NCI-H2107 treated with DMSO at 0.1 percent for 48 hours (cell line): ENCODE measurements at regions not wholly inside any gene's neighbourhood (a gene's known extent, or its start where the extent isn't known, plus 50 kb on each side); places are given as distances from the start of the nearest gene placed in this dataset.
"Not testable (repeated sequence)": the region's sequence is repeated elsewhere in the genome, so short reads cannot be mapped to it uniquely, and the experiment has no call there.

ENCODE experiments used
- DNase-seq: peaks from one replicate; lab custom pipeline; 2025; ENCODE audit not compliant: unreplicated experiment; lab: John Stamatoyannopoulos, UW

DNA sequence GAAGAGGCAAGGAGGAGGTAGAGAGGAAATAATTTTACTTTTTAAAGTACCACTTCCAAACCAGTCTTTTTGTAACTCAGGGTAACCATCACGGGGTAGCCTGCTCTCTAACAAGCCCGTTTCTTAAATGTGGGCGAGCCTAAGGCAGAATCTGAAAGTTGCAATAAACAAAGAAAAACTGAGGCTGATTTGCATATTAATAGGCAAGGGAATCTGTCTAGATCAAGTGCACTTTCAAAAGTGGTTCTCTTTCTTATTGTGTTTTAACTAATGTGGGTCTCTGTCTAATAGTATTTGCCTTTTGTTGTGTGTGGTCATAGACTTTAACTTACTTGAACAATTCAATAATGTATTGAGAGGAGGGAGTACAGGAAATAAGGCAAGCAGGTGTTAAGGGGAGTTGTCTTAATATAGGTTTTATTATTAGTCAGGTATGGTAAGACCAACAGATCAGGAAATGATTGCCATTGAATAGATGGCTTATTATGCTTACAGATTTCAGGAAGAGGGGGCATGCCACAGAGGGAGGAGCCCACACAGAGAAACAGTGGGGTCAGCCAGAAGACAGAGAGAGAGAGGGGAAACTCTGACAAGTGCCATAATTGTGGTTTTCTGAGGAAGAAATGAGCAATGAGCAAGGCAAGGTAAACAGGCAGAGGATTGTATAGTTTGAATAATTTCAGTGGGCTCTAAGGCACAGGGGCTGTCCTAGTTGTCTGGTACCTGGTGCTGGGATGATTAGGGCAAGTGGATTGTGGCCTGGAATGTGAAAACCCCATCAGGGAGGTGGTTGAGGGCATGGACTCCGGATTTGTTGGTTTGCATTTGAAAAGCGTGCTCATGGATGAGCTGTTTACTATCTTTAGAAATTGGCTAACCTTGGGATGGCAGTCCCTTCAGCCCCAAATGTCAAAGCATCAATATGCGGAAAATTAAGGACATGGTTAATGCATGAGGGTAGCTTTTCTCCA is 237.2 kb downstream of the TOX3 start:
- peak; percentile 58 for DNase-seq

DNA sequence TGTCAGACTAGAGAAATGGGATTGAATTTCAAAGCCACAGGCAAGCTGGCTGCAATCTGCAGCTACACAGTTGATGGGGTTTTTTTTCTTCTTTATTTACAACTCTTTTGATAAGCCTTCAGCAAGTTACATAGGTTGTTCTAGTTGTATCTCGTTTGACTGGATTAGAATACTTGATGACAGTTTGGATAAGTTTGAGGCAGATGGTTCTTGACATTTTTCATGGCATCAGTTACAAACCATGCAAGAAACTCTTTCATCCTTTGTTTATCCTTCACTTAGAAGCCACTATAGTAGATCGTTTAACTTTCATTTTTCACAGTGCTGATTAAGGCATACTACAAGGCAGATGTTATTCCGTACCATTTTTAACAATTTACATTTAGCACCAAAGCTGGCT is 238.9 kb downstream of the TOX3 start:
- peak; percentile 93 for DNase-seq

DNA sequence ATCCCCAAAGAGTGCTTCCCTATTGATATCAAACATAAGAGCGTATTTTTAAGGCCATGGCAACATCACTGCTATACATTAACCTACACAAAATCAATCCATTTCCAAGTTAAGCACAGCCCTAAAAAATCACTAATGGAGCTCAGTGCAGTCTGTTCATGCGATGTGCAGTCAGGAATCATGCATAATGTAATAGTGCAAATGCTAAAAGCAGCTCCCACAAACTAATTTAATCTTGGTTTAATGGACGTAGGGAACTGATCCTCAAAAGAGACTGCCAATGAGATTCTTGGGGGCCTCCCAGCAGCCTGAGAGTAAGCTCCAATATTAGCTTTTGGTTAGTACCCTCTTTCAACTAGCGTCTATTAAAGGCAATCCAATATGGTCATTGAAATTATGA is 245.9 kb downstream of the TOX3 start:
- no peak for DNase-seq

DNA sequence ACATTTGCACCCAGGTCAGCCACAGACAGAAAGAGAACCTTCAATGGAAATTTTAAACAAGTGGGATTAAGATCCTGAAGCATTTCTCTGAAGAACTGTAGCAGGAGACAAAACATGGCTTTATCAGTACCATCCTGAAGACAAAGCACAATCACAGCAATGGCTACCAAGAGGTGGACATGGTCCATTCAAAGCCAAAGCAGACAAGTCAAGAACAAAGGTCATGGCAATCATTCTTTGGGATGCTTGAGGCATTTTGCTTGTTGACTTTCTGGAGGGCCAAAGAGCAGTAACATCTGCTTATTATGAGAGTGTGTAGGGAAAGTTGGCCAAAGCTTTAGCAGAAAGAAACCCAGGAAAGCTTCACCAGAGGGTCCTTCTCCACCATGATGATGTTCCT is 248.2 kb downstream of the TOX3 start:
- no peak for DNase-seq

DNA sequence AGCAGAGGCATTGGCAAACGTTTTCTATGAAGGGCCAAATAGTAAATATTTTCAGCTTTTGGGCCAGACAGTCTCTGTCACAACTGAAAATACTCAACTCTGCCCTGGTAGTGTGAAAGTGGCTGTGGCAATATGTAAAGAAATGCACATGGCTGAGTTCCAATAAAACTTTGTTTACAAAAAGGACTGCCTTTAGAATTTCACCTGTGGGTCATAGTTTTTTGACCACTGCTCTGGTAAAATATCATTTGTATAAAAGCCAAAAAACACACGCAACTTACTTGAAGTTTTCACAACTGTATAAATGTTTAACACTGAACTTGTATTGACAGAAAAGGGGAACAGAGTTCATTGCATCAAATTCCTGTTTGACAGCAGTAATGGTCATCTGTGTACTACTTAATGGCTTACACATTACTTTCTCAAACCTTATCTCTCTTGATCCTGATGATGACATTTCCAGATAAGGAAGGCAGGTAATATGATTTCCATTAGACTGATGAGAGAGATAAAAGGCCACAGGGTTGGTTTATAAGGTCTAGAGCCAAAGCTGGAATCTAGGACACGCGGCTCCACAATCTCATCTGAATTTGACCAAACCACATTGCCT is 250.1 kb downstream of the TOX3 start:
- DNase-seq: not testable (repeated sequence)

DNA sequence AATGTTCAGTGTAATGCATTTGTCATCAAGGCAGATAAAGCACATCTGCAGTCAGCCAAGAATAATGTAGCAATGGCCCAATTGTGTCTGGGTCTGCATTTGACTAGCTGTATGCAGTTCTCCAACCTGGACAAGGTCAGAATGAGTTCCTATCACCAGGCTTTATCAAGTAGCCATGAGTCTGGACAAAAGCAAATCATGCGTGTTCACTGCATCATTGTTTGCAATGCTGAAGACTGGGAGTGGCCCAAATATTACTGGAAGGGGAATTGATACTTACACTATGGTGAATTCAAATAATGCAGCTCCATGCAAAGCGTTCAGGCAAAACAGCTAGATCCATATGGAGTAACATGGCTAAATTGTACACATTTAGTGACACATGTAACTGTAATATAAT is 250.9 kb downstream of the TOX3 start:
- DNase-seq: no peak

DNA sequence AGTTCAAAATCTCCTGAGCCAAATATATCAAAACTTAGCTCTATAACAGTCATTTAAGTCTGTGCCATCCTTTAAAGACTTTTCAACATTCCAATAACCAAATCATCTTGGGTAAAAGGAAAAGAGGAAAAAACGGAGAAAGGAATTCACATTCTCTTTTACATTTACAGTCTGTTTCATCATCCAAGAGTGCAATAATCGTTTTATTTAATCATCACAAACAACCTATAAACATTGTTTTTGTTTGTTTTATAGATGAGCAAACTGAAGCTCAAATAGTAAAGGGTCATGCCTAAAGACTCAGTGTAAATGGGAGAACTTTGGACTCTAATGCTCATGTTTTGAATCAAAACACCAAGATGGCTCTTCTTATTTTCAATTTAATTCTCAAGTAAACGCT is 252.3 kb downstream of the TOX3 start:
- DNase-seq: no peak

DNA sequence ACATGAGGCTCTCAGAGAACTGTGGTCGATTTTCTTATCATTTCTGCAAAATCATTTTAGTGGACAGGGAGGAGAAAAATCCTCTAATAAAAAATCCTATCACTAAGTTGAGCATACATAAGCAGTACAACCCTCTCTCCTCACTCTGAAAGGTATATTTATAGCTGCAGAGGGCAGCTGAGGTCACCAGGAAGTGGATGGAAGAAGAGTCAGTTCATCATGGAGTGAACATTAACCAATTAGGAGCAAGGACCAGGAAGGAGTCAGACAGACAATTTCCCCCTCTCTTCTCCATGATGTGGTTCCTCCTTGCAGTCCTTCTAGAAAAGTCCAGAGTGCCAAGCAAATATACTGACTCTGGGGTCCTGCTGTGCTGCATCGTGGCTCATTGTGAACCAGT is 253.7 kb downstream of the TOX3 start:
- no peak for DNase-seq

GRCh38 chr16:52283584-52284375 is 263.2 kb downstream of the TOX3 start:
- DNase-seq: no peak

- no peak for DNase-seq
Observed at GRCh38 chr16:52283018-52283417, 263.9 kb downstream of the TOX3 start.

DNA sequence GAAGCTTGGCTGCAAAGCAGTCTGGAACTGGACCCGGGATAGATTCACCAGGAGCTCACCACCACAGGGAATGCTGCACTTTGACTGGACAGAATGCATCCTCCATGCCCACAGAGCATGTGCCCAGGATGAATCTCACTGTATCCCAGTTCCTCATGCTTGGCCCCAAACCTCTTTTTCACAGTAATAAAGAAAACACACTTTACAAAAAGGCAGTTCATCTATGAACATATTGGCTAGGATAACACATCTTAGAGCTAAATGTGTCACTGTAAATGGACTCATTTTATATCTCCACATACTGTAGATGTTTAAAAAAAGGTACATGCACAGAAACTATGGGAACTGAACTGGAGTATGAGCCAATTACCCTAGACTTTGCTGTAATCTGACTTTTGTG is 266.9 kb downstream of the TOX3 start:
- no peak for DNase-seq

DNA sequence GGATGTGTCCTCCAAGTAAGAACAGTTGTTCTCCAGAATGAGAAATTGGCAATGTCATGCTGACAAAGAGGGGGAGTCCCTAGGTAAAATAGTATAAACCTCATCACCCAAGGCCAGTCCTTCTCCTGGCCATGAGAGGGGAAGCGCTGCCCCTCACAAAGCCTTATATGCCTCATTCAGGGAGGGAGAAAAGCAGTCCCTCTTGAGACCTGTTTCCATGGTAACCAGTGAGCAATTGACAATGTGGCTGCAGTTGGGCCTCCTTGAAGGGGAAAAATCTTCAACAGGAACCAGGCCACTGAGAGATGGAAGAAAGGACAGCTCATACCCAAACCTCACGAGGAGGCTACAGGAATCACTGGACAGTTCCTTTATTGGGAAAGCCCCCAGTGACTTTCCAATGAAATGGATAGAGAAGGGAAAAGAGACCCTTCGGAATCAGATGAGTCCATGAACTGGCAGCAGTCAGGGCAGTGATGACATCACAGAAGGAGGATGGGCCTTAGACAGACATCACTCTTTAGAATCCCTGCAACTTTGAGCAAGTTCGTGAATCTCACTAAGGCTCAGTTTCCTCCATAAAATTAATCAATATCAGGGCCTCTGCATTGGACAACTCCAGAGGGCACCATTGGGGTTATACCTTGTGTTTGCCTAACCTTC is 275.7 kb downstream of the TOX3 start:
- DNase-seq: no peak

DNA sequence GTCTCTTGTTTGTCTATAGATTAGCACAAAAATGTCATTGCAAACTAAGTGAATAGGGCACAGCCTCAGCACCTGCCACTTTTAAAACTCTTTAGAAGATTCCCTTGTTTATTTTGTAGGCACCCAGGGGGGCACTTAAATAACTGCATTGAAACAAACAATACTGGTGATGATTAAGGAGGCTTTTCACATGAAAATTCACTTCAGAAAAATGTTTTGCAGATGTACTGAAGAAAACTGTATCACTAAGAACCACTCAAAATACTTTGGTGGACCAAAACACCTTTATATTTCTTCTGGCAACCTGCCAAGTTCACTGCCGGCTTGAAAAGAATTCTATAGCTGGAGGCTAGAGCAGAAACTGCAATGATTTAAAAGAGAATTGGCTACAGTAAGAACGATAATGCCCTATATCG is 281.5 kb downstream of the TOX3 start:
- DNase-seq: peak; percentile 100

DNA sequence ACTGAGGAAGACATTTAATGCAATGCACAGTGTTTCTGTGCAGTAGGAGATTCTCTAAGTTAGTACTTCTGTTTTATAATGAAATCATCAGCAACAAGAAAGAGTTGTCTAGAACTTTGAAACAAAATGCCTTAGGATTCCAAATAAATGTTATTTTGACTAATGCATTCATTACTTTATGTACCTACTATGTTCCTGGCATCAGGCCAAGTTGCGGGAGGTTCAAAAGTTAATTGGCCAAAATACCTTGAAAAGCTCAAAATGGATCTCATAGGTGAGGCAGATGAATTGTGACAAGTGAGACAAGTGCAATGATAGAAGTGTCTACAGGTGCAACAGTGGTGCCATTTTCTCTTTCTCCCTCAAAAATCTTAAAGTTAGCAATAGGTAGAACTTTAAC is 289.4 kb downstream of the TOX3 start:
- DNase-seq: no peak

GRCh38 chr16:52256310-52257078 is 290.4 kb downstream of the TOX3 start:
- no peak for DNase-seq

GRCh38 chr16:52254746-52255145 is 292.2 kb downstream of the TOX3 start:
- DNase-seq: no peak

DNA sequence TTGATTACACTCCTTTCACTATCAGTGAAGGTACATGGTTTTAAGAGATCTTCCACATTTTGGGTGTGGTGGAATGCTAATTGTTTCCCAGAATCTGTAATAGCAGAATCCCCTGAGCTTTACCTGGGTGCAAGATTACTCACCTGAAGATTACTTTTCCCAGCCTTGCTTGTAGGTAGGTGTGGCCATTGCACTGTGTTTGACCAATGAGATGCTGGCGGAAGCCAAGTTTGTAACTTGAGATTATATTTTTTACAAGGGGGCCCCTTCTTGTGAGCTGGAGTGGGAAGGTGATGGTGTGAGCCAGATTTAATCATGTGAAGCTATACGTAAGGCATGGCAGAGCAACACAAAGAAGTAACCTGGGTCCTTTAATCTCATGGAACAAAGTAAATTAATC is 294.3 kb downstream of the TOX3 start:
- no peak for DNase-seq

GRCh38 chr16:52251495-52251894 is 295.4 kb downstream of the TOX3 start:
- DNase-seq: no peak

GRCh38 chr16:52247737-52248136 is 299.2 kb downstream of the TOX3 start:
- DNase-seq: no peak

DNA sequence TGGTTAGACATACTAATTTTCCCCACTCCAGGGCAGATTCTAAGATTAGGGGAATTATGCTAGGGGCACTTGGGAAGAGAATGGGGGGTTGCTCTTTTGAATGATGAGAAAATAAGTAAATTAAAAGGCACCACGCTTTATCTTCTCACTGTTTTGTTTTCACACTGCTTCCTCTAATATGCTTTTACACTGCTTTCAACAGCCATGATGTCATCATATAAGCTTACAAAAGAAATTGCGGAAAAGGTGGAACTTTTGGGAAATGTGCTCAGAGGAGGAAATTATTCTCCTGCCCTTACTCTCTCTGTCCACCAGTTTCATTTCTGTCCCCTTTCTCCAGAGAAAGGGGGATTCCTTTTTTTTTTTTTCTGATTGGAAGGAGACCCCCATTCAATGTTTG is 308.2 kb downstream of the TOX3 start:
- DNase-seq: no peak
